Aorta (tissue), 5 donors: ENCODE measurements at regions not wholly inside any gene's neighbourhood (a gene's known extent, or its start where the extent isn't known, plus 50 kb on each side); places are given as distances from the start of the nearest gene placed in this dataset.
A peak's percentile ranks its signal among the peaks of the same experiment; 100 is the strongest.
"Not testable (repeated sequence)": the region's sequence is repeated elsewhere in the genome, so short reads cannot be mapped to it uniquely, and the experiment has no call there.

Experiments used
- ATAC-seq: fragments of 200-7000 bp; cut with Tn5 transposase; one replicate; pipeline ENCODE4 v1.9.1; 2022; ENCODE audit warnings: moderate library complexity; ENCODE audit not compliant: low FRiP score
- DNase-seq, 2 donors: peaks; one replicate each; pipeline ENCODE4 v3.0.0-alpha.2; 2020
- H3K27ac ChIP-seq, 2 donors: one replicate each; pipeline ENCODE4 v1.5.1; 2013; ENCODE audit warnings: low read length in 2 of 2, mild to moderate bottlenecking in 2 of 2, moderate library complexity in 2 of 2, control low read depth in 1 of 2, inconsistent platforms in 1 of 2, low read depth in 1 of 2
- H3K27me3 ChIP-seq, 2 donors: one replicate each; pipeline ENCODE4 v1.6.1; 2013; ENCODE audit warnings: control low read depth in 1 of 2, low read length in 1 of 2, mild to moderate bottlenecking in 1 of 2, moderate library complexity in 1 of 2; ENCODE audit not compliant: insufficient read depth in 2 of 2, control insufficient read depth in 1 of 2
- H3K36me3 ChIP-seq, 2 donors: one replicate each; pipeline ENCODE4 v1.6.1; 2013; ENCODE audit warnings: control low read depth in 1 of 2, low read length in 1 of 2, mild to moderate bottlenecking in 1 of 2; ENCODE audit not compliant: insufficient read depth in 2 of 2, control insufficient read depth in 1 of 2
- H3K4me1 ChIP-seq, 2 donors: one replicate each; pipeline ENCODE4 v1.6.1; 2013; ENCODE audit warnings: low read length in 2 of 2, control low read depth in 1 of 2, mild to moderate bottlenecking in 1 of 2, moderate library complexity in 1 of 2; ENCODE audit not compliant: insufficient read depth in 2 of 2, control insufficient read depth in 1 of 2
- H3K4me3 ChIP-seq, 2 donors: one replicate each; pipeline ENCODE4 v1.5.1; 2013; ENCODE audit warnings: low read length in 2 of 2, control low read depth in 1 of 2, mild to moderate bottlenecking in 1 of 2
- H3K9me3 ChIP-seq: one replicate; pipeline ENCODE4 v1.6.1; 2013; ENCODE audit warnings: mild to moderate bottlenecking, low read length; ENCODE audit not compliant: control insufficient read depth
- WGBS, 2 donors: extraction: QIAGEN DNeasy Blood & Tissue Kit; methylation state at CpG; one replicate each; pipeline ENCODE4 v1.1.7; 2013; 5-methylcytosine and 5-hydroxymethylcytosine counted together
- intact Hi-C, 2 donors: fragments of 100-400 bp; cut with DNase I; formaldehyde crosslinking; loops; one replicate each; pipeline versions ENCODE4 v1.14.2 to v1.15.0; 2022
- donor health status: healthy with polysubstance abuse.
- donor health status: Bipolar disorder and iron deficiency.
- donor health status: DM: no; HTN: no; CAD: no.
- donor health status: DM: no; HTN: no; CAD: no.
- donor health status: DM: yes; HTN: yes; CAD: no.

DNA sequence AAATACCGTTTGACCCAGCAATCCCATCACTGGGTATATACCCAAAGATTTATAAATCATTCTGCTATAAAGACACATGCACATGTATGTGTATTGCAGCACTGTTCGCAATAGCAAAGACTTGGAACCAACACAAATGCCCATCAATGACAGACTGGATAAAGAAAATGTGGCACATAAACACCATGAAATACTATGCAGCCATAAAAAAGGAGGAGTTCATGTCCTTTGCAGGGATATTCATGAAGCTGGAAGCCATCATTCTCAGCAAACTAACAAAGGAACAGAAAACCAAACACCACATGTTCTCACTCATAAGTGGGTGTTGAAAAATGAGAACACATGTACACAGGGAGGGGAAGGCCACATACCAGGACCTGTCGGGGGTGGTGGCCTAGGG, 86.5 kb upstream of the FGGY start:
- H3K27ac ChIP-seq, H3K4me1 ChIP-seq, intact Hi-C loops, H3K4me3 ChIP-seq, H3K27me3 ChIP-seq, DNase-seq, ATAC-seq, H3K9me3 ChIP-seq, H3K36me3 ChIP-seq: not testable (repeated sequence)
- WGBS, 2 donors, result 89 to 93% methylated on average over 3 of the region's 3 CpGs

- intact Hi-C loops, result no loop called here
- DNase-seq, result no peak
Measured at GRCh38 chr1:59212706-59213105, 84.2 kb upstream of the FGGY start.

DNA sequence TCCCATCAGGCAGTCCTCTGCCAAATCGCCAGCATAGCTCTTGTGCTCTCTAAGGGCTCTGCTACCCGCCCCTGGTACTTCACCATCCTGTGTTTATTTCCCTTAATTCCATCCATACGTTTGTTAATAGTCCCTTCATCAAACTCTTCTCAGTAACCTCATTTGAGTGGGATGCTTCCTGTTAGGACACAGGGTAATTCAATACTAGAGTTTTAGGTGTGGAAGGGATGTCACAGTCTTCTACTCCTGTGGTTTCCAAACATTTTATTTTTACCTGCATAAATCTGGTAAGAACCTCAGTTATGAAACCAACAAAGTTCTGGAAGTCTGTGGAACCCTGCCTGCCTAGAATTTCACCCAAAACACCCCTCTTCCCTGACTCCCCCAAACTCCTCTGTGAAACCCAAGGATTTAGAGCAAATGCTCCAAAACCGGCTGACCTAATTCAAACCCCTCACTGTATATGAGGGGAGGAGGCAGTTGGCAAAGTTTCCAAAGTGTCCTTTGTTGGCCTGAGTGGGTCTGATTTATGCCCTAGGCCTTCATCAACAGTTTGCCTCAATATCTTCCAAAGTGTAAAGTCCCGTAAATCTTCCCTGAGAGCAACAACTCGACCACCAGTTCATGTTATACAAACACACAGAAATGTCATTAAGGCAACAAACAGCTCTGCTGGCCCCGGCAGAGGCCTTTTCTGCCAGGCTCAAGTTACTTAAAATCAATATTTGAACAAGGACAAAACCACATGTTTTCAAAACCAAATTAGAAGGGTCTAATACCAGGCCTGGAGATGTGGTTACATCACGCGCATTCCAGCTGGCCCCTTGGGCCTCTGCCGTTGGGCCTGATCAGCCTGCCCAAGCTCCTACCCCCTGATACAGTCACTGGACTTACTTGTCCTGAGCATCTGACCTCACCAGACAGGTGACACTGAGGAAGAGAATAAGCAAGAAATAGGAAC, 82.4 kb upstream of the FGGY start:
- Histone ChIP-seq H3K4me3 (no peak overlapping the region), H3K27me3 (no peaks in the 10 kb centered on the region), H3K9me3 (peaks cover 1% of the 10 kb centered on the region), H3K27ac (peak overlapping the region; percentile 91 to 93), H3K36me3 (no peaks in the 10 kb centered on the region), H3K4me1 (peaks cover 8 to 9% of the 10 kb centered on the region in 2 donors)
- ATAC-seq, result peak; percentile 93
- 24 to 26% methylated on average over 10 of the region's 10 CpGs for WGBS, 2 donors
- intact Hi-C loops, result no loop called here
- DNase-seq, result peak; percentile 73 to 84

More at GRCh38 chr1:59212706-59213105, 84.2 kb upstream of the FGGY start:
- H3K36me3 ChIP-seq, result no peaks in the 10 kb centered on the region
- H3K4me1 ChIP-seq, result peaks cover 7 to 9% of the 10 kb centered on the region in 2 donors
- H3K27ac ChIP-seq, result peak overlapping the region in 1 of 2 donors; percentile 67
- peaks cover 1% of the 10 kb centered on the region for H3K9me3 ChIP-seq
- H3K27me3 ChIP-seq, result no peaks in the 10 kb centered on the region
- 6 to 12% methylated on average over 3 of the region's 3 CpGs for WGBS, 2 donors
- ATAC-seq, result no peak
- H3K4me3 ChIP-seq, result no peak overlapping the region

GRCh38 chr1:59215766-59216291, 81.1 kb upstream of the FGGY start:
- 92 to 96% methylated on average over 6 of the region's 6 CpGs for WGBS, 2 donors
- H3K27ac ChIP-seq, result no peak overlapping the region
- no peak for ATAC-seq

DNA sequence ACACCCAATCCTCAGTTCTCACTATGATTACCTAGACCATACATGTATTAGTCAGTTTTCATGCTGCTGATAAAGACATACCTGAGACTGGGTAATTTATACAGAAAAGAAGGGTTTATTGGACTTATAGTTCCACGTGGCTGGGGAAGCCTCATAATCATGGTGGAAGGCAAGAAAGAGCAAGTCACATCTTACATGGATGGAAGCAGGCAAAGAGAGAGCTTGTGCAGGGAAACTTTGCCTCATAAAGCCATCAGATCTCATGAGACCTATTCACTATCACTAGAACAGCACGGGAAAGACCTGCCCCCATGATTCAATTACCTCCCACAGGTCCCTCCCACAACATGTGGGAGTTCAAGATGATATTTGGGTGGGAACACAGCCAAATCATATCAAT, 79.5 kb upstream of the FGGY start:
- H3K27me3 ChIP-seq, H3K36me3 ChIP-seq, H3K4me1 ChIP-seq, H3K4me3 ChIP-seq, intact Hi-C loops, DNase-seq, H3K27ac ChIP-seq, H3K9me3 ChIP-seq, ATAC-seq: not testable (repeated sequence)
- WGBS, 2 donors, result 67 to 85% methylated on average over 2 of the region's 2 CpGs

More at GRCh38 chr1:59215766-59216291, 81.1 kb upstream of the FGGY start:
- H3K4me3 ChIP-seq, result no peak overlapping the region
- no peak for DNase-seq
- no peaks in the 10 kb centered on the region for H3K27me3 ChIP-seq
- peaks cover 8 to 9% of the 10 kb centered on the region in 2 donors for H3K4me1 ChIP-seq
- no peaks in the 10 kb centered on the region for H3K36me3 ChIP-seq
- intact Hi-C loops, result no loop called here
- peaks cover 1% of the 10 kb centered on the region for H3K9me3 ChIP-seq

- WGBS, 2 donors, result 58 to 64% methylated on average over 5 of the region's 5 CpGs
- Histone ChIP-seq H3K9me3 (peaks cover 1% of the 10 kb centered on the region), H3K27ac (no peak overlapping the region), H3K4me1 (peaks cover 4 to 5% of the 10 kb centered on the region in 2 donors), H3K36me3 (no peaks in the 10 kb centered on the region), H3K27me3 (no peaks in the 10 kb centered on the region), H3K4me3 (no peak overlapping the region)
- no peak for DNase-seq
- intact Hi-C loops, result no loop called here
- no peak for ATAC-seq
Measured at GRCh38 chr1:59218521-59219236, 78.2 kb upstream of the FGGY start.

DNA sequence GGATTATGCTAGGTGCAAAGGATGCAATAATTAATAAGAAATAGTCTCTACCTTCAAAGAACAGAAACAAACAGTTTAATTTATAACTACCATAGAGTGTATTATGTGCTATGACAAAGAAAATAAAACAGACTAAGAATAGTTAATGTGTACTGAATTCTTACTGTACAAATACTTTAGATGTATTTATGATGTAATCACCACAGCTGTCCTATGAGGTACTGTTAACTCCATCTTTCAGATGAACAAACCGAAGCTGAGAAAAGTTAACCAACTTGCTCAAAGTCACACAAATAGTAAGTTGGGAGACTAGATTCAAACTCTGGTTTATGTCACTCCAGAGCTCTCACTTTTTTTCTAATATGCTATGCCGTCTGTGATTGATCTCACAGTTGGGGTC, 77.0 kb upstream of the FGGY start:
- no peaks in the 10 kb centered on the region for H3K27me3 ChIP-seq
- DNase-seq (no peak), ATAC-seq (no peak)
- no peak overlapping the region for H3K27ac ChIP-seq
- WGBS, 2 donors, result 76 to 83% methylated on average over 2 of the region's 2 CpGs
- intact Hi-C loops, result no loop called here
- H3K4me3 ChIP-seq, result no peak overlapping the region
- H3K4me1 ChIP-seq, result peaks cover 2% of the 10 kb centered on the region in 2 donors
- peaks cover 1% of the 10 kb centered on the region for H3K9me3 ChIP-seq
- no peaks in the 10 kb centered on the region for H3K36me3 ChIP-seq

GRCh38 chr1:59220356-59220755, 76.5 kb upstream of the FGGY start:
- peaks cover 1% of the 10 kb centered on the region for H3K9me3 ChIP-seq
- H3K36me3 ChIP-seq, result no peaks in the 10 kb centered on the region
- intact Hi-C loops, result no loop called here
- 65 to 73% methylated on average over 5 of the region's 5 CpGs for WGBS, 2 donors
- DNase-seq (no peak), ATAC-seq (no peak)
- H3K27me3 ChIP-seq, result no peaks in the 10 kb centered on the region
- peaks cover 2% of the 10 kb centered on the region in 2 donors for H3K4me1 ChIP-seq
- H3K27ac ChIP-seq, result no peak overlapping the region
- H3K4me3 ChIP-seq, result no peak overlapping the region
